Uterus (tissue), 2 donors: ENCODE measurements at regions not wholly inside any gene's neighbourhood (a gene's known extent, or its start where the extent isn't known, plus 50 kb on each side); places are given as distances from the start of the nearest gene placed in this dataset.

Source experiments
- POLR2A ChIP-seq, 2 donors: fragments of 450-650 bp; IDR thresholded peaks; one replicate each; pipeline ENCODE4 v1.6.1; 2016; ENCODE audit warnings: antibody characterized with exemption in 2 of 2, mild to moderate bottlenecking in 1 of 2, moderate library complexity in 1 of 2
- TF ChIP-seq, protein P1 (sequence below), 4 experiments: fragments of 200-600 bp in 2 of 4; fragments of 450-650 bp in 2 of 4; sonication (generic) in 2 of 4; IDR thresholded peaks; one replicate each; pipeline ENCODE4 v1.5.1; 2016 to 2019; ENCODE audit warnings: antibody characterized with exemption in 4 of 4, mild to moderate bottlenecking in 2 of 4, moderate library complexity in 1 of 4

GRCh38 chr3:40780925-40781406 lies 256.2 kb downstream of the ZNF621 start:
- TF ChIP-seq, protein P1, sequence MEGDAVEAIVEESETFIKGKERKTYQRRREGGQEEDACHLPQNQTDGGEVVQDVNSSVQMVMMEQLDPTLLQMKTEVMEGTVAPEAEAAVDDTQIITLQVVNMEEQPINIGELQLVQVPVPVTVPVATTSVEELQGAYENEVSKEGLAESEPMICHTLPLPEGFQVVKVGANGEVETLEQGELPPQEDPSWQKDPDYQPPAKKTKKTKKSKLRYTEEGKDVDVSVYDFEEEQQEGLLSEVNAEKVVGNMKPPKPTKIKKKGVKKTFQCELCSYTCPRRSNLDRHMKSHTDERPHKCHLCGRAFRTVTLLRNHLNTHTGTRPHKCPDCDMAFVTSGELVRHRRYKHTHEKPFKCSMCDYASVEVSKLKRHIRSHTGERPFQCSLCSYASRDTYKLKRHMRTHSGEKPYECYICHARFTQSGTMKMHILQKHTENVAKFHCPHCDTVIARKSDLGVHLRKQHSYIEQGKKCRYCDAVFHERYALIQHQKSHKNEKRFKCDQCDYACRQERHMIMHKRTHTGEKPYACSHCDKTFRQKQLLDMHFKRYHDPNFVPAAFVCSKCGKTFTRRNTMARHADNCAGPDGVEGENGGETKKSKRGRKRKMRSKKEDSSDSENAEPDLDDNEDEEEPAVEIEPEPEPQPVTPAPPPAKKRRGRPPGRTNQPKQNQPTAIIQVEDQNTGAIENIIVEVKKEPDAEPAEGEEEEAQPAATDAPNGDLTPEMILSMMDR (IDR thresholded peaks at IDR 0.05) = no peak
- TF ChIP-seq POLR2A (IDR thresholded peaks at IDR 0.05) = no peak
